NCI-H345 treated with DMSO at 0.1 percent for 48 hours (cell line): ENCODE measurements at regions not wholly inside any gene's neighbourhood (a gene's known extent, or its start where the extent isn't known, plus 50 kb on each side); places are given as distances from the start of the nearest gene placed in this dataset.
"Not testable (repeated sequence)": the region's sequence is repeated elsewhere in the genome, so short reads cannot be mapped to it uniquely, and the experiment has no call there.

ENCODE experiments used
- DNase-seq: peaks from one replicate; lab custom pipeline; 2025; ENCODE audit not compliant: unreplicated experiment; lab: John Stamatoyannopoulos, UW

DNA sequence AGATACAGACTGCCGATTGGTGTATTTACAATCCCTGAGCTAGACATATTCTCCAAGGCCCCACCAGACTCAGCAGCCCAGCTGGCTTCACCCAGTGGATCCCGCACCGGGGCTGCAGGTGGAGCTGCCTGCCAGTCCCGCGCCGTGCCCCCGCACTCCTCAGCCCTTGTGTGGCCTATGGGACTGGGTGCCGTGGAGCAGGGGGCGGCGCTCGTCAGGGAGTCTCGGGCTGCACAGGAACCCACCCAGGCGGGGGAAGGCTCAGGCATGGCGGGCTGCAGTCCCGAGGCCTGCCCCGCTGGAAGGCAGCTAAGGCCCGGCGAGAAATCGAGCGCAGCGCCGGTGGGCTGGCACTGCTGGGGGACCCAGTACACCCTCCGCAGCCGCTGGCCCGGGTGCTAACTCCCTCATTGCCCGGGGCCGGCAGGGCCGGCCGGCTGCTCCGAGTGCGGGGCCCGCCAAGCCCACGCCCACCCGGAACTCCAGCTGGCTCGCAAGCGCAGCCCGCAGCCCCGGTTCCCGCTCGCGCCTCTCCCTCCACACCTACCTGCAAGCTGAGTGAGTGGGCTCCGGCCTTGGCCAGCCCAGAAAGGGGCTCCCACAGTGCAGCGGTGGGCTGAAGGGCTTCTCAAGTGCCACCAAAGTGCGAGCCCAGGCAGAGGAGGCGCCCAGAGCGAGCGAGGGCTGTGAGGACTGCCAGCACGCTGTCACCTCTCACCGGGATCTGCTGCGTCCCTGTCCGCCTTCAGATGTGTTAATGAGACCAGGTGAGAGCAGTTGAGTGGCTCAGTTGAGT is 137.8 kb upstream of the LCORL start:
- not testable (repeated sequence) for DNase-seq

DNA sequence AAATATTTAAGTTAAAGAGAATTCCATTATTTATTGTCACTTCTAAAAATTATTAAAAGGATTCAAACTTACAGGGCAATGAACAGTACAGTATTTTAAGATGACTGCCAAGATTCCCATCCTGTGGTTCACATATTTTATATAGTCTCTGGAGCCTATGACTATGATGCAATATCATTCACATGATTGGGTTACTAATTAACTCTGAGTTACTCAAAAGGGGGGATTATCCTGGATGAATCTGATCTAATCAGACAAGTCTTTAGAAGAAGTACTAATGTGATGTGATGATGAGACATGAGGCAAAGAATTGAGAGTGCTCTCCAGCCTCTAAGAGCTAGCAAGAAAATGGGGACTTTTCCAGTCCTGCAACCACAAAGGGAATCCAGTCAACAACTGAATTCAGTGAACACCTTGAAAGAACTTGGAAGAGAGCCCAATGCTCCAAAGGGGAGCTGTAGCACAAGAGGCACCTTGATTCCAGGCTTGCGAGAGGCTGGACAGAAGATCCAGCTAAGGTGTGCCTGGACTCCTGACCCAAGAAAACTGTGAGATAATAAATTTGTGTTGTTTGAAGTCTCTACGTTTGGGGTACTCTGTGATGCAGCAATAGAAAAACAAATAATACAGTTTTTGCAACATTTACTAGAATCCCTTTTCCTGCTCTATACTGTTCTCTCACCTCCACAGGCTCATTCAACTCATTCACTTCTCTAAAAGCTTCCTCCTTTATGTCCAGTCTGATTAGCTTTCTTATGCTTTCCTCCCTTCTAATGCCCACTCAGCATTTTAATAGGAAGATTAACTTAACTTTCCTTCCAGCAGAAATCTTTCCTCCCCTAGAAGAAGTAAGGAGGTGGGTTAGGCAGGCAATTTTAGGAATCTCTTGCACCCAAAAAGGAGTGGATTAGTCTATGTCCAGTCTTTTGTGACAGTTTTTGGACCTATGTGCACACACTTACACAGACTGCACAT is 133.8 kb upstream of the LCORL start:
- no peak for DNase-seq

DNA sequence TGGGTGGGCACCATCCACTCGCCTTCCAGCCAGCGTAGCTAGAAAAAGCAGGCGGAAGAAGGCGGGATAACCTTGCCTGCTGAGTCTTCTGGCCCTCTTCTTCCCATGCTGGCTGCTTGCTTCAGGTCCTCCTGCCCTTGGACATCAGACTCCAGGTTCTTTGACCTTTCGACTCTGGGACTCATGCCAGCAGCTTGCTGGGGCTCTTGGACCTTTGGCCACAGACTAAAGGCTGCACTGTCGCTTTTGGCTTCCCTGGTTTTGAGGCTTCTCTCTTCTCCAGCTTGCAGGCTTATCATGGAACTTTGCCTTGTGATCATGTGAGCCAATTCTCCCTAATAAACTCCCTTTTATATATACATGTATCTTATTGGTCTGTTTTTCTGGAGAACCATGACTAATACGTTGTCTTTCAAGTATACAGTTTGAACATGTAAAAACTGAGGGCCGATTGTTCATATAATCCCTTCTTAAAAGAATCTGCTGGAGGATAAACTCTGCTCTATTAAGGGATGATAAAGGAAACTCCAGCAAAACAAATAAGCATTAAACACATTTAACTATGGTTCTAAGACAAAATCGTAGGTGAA is 116.6 kb upstream of the LCORL start:
- no peak for DNase-seq

DNA sequence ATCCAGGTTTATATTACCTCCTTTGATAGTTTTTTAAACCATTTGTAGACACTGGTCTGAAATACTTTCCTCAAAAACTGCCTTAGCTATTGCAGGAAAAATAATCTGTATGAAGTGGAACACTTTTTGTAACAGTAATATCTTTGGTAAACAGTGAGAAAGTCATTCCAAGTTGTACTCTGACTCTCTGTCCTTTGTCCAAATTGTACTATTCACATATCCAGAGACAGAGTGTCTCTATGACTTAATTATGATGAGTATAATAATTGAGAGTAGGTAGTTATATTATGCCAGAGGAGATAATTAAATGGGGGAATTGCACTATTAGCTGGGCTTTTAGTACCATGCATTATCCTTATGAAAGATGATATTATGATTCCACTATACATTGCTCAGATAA is 112.6 kb upstream of the LCORL start:
- no peak for DNase-seq

DNA sequence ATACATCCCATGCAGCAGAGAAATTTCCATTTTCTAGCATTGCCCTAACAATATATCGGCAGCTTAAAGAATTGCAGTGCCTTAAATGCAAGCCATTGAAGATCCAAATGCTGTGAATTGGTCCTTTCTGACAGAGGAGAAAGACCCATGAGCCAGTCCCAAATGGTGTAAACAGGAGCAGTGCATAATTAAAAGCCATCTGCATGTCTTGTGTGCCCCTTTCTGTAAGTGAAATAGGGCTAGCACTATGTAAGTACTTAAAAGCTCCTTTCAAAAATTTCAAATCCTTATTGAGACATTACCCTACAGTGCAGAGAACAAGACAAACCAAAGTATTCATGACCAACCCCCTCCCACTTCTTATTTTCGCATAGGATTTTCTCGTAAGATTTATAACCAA is 108.7 kb upstream of the LCORL start:
- no peak for DNase-seq

DNA sequence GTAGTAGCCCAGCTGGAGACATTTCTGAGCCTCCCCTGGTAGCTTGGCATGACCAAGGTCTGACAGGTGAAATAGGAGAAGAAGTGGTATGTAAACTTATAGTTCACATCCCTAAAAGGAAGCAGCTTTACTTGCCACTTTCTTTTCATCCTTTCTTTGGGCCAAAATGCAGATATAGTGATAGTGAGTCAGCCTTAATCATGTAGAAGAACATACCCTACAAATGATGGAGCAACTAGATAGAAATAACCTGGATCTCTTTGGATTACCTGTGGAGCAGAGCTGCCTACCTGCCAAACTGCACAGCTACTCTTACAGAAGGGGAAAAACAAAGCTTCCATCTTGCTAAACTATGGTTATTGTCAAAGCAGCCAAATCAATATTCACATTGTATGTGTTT is 106.7 kb upstream of the LCORL start:
- no peak for DNase-seq

DNA sequence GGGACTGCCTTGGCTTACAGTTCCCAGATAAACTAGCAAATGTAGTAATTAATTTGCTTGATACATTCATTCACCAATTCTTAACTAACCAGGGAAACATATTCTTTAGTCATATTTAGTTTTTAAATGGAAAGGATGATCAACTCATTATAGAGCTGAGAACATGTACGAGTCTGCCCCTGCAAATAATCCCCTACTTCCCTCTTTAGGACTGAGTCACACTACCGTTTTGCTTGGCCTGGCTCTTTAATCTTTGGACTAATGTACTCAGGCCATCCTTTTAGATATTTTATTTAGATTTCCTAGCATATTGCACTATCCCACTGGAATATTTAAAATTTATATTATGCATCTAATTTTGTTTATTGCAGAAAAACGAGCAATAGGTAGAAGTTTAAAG is 105.5 kb upstream of the LCORL start:
- no peak for DNase-seq

DNA sequence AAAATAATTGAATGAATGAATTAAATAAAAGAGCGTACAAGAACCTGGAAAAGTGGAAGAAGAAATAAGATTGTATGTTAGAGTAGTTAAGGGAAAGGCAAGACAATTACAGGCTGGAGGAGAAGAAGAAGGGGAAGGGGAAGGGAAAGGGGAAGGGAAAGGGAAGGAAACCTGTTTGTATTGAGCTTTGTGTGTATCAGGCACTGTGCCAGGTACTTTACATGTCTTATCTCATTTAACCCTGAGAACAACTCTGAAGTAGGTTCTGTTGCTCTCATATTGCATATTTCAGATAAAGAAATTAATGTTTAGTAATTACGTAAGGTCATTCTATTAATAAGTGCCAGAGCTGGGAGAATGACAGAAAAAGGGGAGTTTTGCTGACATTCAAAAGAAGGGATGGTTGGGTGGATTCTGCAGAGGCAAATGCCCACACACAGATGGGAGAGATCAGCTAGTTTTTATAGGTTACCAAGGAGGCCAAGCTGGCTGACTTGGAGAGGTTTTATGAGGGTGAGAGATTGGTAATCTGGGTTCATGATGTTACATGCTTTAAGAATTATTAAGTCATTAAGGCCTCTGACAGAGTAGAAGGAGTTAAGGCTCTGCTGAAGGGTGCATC is 92.3 kb upstream of the LCORL start:
- no peak for DNase-seq

DNA sequence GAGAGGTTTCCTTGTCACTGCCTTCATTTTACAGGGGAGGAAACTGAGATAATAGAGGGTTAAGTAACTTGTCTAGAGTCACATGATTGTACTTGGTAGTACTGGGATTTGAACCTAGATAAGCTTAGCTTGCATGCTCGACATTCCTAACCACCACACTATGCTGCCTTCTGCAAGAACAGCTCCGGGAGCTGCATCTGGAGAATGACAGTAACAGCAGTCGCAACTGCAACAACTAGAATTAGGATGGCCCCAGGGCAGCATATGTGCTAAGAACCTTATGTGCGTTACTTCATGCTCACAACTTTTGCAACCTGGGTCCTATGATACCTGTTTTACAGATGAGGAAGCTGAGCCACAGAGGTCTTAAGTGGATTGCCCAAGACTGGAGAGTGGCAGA is 89.5 kb upstream of the LCORL start:
- no peak for DNase-seq

DNA sequence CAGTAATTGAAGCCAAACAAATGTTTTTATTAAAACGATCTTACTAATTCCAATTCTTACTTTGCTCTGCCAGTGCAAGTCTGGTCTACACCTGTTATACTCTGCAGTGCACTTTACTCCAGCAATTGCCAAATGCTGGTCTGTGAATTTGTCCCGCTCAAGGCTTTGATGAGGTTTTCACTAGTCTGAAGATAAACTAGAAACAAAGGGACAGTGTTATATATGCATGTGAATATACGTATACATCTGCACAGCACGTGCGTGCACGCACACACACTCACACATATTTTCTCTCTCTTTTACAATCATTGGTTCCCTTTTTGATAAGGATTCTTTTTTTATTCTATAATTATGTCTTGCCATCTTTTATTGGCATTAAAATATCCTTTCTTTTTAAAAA is 88.5 kb upstream of the LCORL start:
- DNase-seq = no peak

DNA sequence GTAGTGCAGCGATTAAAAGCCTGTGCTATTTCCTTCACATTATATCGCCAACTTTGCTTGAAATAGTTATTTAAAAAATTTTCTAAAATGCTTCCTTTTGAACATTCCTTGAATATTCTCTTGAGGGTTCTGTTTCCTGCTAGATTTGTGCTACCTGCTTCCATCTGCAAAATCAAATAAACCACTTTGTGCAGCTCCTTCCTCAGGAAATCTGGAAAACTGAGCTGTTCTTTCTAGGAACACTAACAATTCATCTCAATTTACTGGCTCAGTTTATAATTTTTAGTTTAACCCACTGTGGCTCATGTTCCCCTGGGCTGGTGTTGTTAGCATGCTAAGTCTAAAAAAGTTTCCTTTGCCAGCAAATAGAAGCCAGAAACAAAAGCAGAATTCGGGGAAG is 88.1 kb upstream of the LCORL start:
- no peak for DNase-seq

DNA sequence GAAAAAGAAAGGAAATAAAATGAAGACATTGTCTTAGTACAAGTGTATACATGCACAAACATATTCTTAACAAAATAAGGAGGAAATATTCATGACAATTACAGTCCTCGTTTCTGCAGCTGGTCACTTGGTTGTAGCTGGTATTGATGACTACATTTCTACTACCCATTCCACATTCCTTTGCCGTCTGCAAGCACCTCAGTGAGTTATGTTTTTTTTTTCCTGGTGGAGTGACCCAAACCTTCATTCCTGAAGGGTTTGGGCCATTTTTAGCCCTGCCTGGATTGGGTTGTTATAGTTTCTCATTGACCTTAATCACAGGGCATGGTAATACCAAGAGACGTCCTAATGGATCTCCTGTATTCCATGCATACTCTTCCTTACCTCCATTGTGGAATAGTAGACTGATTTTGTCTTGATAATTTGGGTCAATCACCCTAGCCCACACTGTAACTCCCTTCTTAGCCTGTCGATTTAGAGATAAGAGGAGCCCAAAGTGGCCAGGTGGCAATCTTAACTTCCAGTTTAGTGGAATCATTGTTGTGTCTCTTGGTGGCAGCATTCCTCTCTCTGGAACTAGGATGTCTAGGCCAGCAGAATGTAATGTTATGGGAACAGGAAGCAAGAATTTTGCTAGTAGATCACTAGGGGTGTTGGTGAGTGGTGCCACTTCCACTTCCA is 86.4 kb upstream of the LCORL start:
- DNase-seq = not testable (repeated sequence)

DNA sequence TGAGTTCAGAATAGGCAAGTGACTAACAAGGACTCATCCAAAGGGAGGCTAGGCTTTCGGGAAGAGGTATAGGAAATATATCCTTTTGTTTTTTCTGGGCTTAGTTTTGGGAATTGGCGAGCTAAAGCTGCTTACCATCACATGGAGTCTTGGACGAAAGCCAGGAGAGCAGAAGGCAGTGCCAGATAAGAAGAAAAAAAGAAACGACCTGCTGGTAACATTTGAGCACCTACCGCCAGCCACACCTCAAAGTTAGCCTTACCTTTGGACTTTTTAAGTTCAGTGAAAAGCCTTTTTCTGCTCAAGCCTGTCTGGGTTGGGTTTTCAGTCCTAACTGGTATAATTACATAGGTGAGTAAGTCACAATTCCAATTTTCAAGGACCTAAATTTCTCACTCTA is 85.1 kb upstream of the LCORL start:
- no peak for DNase-seq

DNA sequence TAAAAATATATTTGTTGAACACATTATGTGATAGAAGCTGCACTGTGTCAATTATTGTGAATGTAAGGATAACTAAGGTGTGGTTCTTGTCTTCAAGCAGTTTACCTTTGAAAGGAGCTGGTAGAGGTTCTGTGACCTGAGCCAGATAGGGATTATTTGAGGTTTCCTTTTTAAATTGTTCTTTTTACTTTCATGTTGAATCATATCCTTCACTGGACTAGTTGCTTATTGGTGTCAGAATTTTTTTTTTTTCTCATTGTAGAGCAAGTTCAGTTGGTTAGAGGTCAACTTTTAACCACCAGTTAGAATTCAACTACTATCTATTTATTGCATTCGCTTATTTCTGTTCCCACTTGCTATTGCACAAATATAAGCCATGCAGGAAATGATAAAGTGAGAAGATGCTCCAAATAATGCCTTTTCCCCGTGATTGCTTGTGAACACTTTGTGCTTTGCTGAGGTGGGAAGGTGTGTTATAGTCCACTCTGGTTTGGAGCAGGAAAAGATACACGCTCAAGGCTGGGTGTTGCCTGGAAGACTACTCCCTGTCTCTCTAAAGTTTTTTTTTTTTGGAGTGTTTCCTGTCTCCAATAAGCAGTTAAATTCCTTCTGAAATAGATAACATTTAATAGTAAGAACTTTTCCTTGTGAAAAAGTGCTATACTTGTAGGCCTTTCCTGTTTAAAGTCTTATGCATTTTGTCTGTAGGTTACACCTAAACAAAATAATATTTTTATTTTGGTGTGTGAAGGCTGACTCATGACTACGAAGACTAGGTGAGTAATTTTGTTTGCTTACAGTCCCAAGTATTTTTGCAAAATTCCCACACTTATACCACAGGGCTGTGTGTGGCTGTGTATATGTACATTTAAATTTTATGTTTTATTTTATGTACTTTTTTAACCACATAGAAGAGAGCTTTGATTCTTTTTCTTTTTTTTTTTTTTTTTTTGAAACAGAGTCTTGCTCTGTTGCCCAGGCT is 83.8 kb upstream of the LCORL start:
- DNase-seq = no peak

DNA sequence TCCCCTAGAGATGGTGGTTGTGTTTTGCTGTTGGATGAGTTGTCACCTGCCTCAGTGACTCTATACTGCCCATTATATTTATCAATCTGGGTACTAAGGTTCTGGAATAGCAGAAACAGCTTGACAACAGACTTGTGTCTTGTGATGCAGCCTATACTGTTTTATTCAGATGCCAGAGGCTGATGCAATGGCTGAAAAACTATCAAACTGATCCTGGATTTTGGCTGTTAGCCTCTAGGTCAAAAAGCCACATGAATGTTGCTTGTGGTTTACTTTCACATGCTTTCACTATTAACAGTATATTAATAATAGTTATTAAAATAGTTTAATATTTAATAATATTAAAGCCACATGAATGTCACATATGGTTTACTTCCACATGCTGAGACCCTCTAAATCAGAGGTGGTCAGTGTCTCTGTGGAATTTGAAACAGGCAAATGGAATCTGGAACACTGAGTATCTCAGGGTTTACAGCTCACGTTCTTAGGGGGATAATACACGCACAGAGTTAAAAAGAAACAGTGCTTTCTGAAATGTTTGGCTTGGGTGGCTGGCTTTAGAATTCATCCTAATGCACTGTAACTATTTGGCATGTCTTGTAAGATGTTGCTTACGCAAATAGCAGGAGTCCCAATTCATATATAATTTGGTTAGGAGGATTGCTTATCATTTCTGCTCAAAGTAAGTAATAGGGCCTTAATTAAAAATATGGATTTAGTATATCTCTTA is 82.5 kb upstream of the LCORL start:
- no peak for DNase-seq

DNA sequence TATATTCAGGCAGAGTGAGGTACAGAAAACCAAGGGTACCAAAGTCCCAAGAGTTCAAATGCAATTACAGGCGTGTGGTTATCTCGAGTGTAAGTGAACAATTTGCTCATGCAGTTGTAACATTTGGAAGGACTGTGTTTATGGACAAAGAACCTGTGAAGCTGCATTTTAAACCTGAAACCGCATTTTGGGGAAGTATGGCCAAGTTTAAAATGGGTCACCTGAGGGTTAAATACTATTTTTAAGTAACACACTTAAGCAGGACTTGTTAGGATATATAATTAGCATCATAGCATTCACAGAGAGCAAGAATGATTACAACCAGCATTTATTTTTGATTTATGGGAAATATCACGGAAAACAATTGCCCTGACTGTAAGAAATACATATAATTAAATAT is 79.1 kb upstream of the LCORL start:
- no peak for DNase-seq

DNA sequence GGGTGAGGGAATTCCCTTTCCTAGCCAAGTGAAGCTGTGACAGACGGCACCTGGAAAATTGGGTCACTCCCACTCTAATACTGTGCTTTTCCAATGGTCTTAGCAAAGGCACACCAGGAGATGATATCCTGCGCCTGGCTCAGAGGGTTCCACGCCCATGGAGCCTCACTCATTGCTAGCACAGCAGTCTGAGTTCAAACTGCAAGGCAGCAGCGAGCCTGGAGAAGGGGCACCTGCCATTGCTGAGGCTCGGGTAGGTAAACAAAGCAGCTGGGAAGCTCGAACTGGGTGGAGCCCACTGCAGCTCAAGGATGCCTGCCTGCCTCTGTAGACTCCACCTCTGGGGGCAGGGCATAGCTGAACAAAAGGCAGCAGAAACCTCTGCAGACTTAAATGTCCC is 68.9 kb upstream of the LCORL start:
- DNase-seq = not testable (repeated sequence)

DNA sequence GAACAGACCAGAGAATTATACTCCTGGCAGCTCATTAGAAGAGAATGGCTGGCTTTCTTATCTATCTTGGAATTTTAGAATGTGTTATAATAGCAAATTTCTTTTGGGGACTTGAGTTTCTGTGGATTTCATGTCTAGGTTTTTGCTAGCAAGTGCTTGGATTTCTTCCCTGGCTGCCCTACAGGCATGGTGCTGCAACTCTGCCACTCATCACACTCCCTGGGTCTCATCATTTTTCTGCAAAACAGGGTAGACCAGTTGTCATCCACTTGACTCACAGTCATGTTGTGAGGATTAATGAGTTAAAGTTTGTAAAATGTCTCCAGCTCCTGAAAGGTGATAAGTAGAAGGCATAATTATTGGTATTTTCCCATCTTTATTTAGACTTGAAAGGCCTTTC is 60.7 kb upstream of the LCORL start:
- DNase-seq = no peak

DNA sequence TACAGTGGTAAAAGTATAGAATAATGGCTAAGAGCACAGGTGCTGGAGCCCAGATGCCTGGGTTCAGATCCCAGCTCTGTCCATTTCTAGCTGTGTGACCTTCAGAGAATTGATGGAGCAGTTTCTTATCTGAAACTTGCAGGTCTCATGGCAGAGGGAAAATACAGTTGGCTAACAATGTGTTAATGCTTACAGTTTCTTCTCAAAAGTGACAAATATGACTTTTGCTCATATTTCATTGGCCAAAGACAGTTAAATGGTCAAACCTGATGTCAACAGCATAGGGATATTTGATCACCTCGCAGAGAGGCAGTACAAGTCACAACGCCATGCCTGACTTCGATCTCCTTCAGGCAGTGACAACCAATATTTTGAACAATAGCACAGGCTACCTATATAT is 60.2 kb upstream of the LCORL start:
- DNase-seq = no peak
